ENCODE measurements at regions not wholly inside any gene's neighbourhood (a gene's known extent, or its start where the extent isn't known, plus 50 kb on each side); places are given as distances from the start of the nearest gene placed in this dataset.

DNA sequence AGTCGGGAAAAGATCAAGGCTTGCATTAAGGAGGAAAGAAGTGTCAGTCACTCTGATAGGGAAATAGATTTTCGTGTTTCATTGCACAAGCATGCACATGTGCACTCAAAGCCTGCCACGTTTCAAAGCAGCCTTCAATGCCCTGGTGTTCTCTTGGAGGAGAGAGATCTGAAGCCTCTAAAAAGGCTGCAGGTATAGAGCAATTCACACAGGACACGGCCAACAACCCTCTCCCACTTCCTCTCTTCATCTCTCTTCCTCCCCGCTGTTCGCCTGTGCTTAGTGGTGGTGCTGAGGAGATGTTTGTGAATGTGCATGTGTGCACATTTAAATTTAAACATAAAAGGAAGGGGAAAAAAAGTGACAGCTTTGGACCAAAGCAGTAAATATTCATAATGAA, 117.7 kb downstream of the NUF2 start:
- POLR2A ChIA-PET = no interaction called here
- in situ Hi-C loops (cut with MboI) = no loop called here

More for the DNA sequence above, 117.7 kb downstream of the NUF2 start:
- Histone ChIP-seq H3K9me1 (ENCODE audit: control insufficient read depth, insufficient read depth, low read length) (no peaks in the 10 kb centered on the region), H3K36me3 (ENCODE audit: control insufficient read depth, insufficient read depth, low read length) (no peaks in the 10 kb centered on the region), H3K4me3 (no peak overlapping the region), H3K9me3 (replicated peaks; ENCODE audit: control insufficient read depth, insufficient read depth, low read depth, low read length) (no peaks in the 10 kb centered on the region), H3K9ac (ENCODE audit: insufficient read depth in 1 of 2, low read depth in 2 of 2, low read length in 2 of 2) (no peak overlapping the region), H3K4me2 (ENCODE audit: insufficient read depth, low read length) (no peak overlapping the region), H2AFZ (ENCODE audit: low read depth, low read length) (no peak overlapping the region), H3K79me2 (ENCODE audit: control insufficient read depth, insufficient read depth, low read length) (no peaks in the 10 kb centered on the region), H4K20me1 (replicated peaks; ENCODE audit: control insufficient read depth, insufficient read depth, low read length) (no peaks in the 10 kb centered on the region), H3K4me1 (replicated peaks in 1 of 2; ENCODE audit: control insufficient read depth in 2 of 2, insufficient read depth in 2 of 2, low read length in 2 of 2) (no peaks in the 10 kb centered on the region), H3K27me3 (ENCODE audit: control insufficient read depth in 2 of 2, insufficient read depth in 2 of 2, low read length in 2 of 2) (no peaks in the 10 kb centered on the region), H3K27ac (ENCODE audit: extremely low read depth, low read depth, low read length) (no peak overlapping the region)
- BruUV-seq (replicated peaks) = no TSS peak
- CTCF ChIA-PET (ENCODE audit: low intra/inter-chr PET ratio) = no interaction called here
- DNase-seq (ENCODE audit: extremely low read depth in 1 of 4, low spot score in 3 of 4) (no peak), ATAC-seq (no peak), FAIRE-seq (no peak)
- 0% methylated on average over 6 of the region's 6 CpGs for WGBS (ENCODE audit: insufficient coverage, low coverage, missing lambda C conversion rate)
- TF ChIP-seq MYBL2 (IDR thresholded peaks at IDR 0.05; ENCODE audit: low read depth) (no peak), MYBL2 (CRISPR knock-in tag; IDR thresholded peaks at IDR 0.05; ENCODE audit: borderline replicate concordance) (no peak), ZNF12 (CRISPR knock-in tag; IDR thresholded peaks at IDR 0.05) (no peak), ZNF668 (CRISPR knock-in tag; IDR thresholded peaks at IDR 0.05) (no peak), ZNF316 (IDR thresholded peaks at IDR 0.05) (no peak), MAFF (IDR thresholded peaks at IDR 0.05; ENCODE audit: low read length) (no peak), CBFA2T3 (IDR thresholded peaks at IDR 0.05) (no peak), HEY1 (CRISPR knock-in tag; IDR thresholded peaks at IDR 0.05; ENCODE audit: borderline replicate concordance) (no peak), CHD1 (IDR thresholded peaks at IDR 0.05; ENCODE audit: low read length) (no peak), PCBP2 (IDR thresholded peaks at IDR 0.05; ENCODE audit: low read depth, low read length, poor library complexity, severe bottlenecking) (no peak), ZNF354B (CRISPR knock-in tag; IDR thresholded peaks at IDR 0.05) (no peak), SMAD2 (IDR thresholded peaks at IDR 0.05; ENCODE audit: low read depth, low read length) (no peak), PTBP1 (IDR thresholded peaks at IDR 0.05; ENCODE audit: low read depth, low read length) (no peak), ZNF785 (CRISPR knock-in tag; IDR thresholded peaks at IDR 0.05) (no peak)
- TF ChIP-seq, protein P1, sequence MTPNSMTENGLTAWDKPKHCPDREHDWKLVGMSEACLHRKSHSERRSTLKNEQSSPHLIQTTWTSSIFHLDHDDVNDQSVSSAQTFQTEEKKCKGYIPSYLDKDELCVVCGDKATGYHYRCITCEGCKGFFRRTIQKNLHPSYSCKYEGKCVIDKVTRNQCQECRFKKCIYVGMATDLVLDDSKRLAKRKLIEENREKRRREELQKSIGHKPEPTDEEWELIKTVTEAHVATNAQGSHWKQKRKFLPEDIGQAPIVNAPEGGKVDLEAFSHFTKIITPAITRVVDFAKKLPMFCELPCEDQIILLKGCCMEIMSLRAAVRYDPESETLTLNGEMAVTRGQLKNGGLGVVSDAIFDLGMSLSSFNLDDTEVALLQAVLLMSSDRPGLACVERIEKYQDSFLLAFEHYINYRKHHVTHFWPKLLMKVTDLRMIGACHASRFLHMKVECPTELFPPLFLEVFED (CRISPR knock-in tag; conservative IDR thresholded peaks at IDR 0.05) = no peak
- TF ChIP-seq, protein P2, sequence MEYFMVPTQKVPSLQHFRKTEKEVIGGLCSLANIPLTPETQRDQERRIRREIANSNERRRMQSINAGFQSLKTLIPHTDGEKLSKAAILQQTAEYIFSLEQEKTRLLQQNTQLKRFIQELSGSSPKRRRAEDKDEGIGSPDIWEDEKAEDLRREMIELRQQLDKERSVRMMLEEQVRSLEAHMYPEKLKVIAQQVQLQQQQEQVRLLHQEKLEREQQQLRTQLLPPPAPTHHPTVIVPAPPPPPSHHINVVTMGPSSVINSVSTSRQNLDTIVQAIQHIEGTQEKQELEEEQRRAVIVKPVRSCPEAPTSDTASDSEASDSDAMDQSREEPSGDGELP (CRISPR knock-in tag; IDR thresholded peaks at IDR 0.05; ENCODE audit: borderline replicate concordance) = no peak
- TF ChIP-seq, protein P3, sequence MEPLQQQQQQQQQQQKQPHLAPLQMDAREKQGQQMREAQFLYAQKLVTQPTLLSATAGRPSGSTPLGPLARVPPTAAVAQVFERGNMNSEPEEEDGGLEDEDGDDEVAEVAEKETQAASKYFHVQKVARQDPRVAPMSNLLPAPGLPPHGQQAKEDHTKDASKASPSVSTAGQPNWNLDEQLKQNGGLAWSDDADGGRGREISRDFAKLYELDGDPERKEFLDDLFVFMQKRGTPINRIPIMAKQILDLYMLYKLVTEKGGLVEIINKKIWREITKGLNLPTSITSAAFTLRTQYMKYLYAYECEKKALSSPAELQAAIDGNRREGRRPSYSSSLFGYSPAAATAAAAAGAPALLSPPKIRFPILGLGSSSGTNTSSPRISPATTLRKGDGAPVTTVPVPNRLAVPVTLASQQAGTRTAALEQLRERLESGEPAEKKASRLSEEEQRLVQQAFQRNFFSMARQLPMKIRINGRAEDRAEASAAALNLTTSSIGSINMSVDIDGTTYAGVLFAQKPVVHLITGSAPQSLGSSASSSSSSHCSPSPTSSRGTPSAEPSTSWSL (CRISPR knock-in tag; IDR thresholded peaks at IDR 0.05; ENCODE audit: borderline replicate concordance) = no peak
- intact Hi-C loops (cut with micrococcal nuclease) = no loop called here

All from K562 (cell line).